Neuronal stem cell (in vitro differentiated cells): ENCODE measurements at regions not wholly inside any gene's neighbourhood (a gene's known extent, or its start where the extent isn't known, plus 50 kb on each side); places are given as distances from the start of the nearest gene placed in this dataset.

Source experiments
- DNase-seq: peaks from one replicate; pipeline ENCODE4 v3.0.0-alpha.2; 2013; ENCODE audit warnings: low spot score
- H2AFZ ChIP-seq: one replicate; pipeline ENCODE4 v1.6.1; 2013; ENCODE audit warnings: mild to moderate bottlenecking, low read length, inconsistent platforms
- H2AK5ac ChIP-seq: 2 replicates; pipeline ENCODE4 v1.6.1; 2013; ENCODE audit warnings: low read depth, mild to moderate bottlenecking, inconsistent platforms, low read length, moderate library complexity, mixed read lengths
- H2BK120ac ChIP-seq: 2 replicates; pipeline ENCODE4 v1.6.1; 2013; ENCODE audit warnings: low read depth, mild to moderate bottlenecking, inconsistent platforms, low read length, moderate library complexity, mixed read lengths
- H2BK12ac ChIP-seq: one replicate; pipeline ENCODE4 v1.6.1; 2013; ENCODE audit warnings: low read length, inconsistent platforms
- H2BK15ac ChIP-seq: 2 replicates; pipeline ENCODE4 v1.6.1; 2013; ENCODE audit warnings: mild to moderate bottlenecking, low read length, inconsistent platforms, mixed read lengths
- H2BK5ac ChIP-seq: one replicate; pipeline ENCODE4 v1.6.1; 2013; ENCODE audit warnings: inconsistent platforms, mild to moderate bottlenecking, low read length, moderate library complexity
- H3K14ac ChIP-seq: one replicate; pipeline ENCODE4 v1.6.1; 2013; ENCODE audit warnings: low read length, inconsistent platforms
- H3K18ac ChIP-seq: 2 replicates; pipeline ENCODE4 v1.6.1; 2013; ENCODE audit warnings: low read length, inconsistent platforms
- H3K23ac ChIP-seq: 2 replicates; pipeline ENCODE4 v1.6.1; 2013; ENCODE audit warnings: low read depth, mild to moderate bottlenecking, mixed read lengths, low read length, inconsistent platforms; ENCODE audit not compliant: poor library complexity
- H3K27ac ChIP-seq: replicated peaks from 3 replicates; pipeline ENCODE4 v1.5.1; 2013; ENCODE audit warnings: low read length, inconsistent platforms
- H3K27me3 ChIP-seq, 3 experiments: 2 replicates each; pipeline ENCODE4 v1.6.1; 2013; ENCODE audit warnings: low read length in 3 of 3, mild to moderate bottlenecking in 2 of 3, inconsistent platforms in 1 of 3, low read depth in 1 of 3, mixed read lengths in 1 of 3, moderate library complexity in 1 of 3; ENCODE audit not compliant: control insufficient read depth in 3 of 3, insufficient read depth in 3 of 3
- H3K36me3 ChIP-seq, 2 donors: replicated peaks in 1 of 2; 2 replicates each; pipeline ENCODE4 v1.6.1; 2013; ENCODE audit warnings: low read length in 2 of 2; ENCODE audit not compliant: control insufficient read depth in 2 of 2, insufficient read depth in 2 of 2
- H3K4ac ChIP-seq: 2 replicates; pipeline ENCODE4 v1.6.1; 2013; ENCODE audit warnings: inconsistent platforms, mild to moderate bottlenecking, low read length, moderate library complexity
- H3K4me1 ChIP-seq, 2 donors: 1 replicate in 1 of 2; 2 replicates in 1 of 2; pipeline ENCODE4 v1.6.1; 2013; ENCODE audit warnings: low read length in 2 of 2, low read depth in 1 of 2; ENCODE audit not compliant: control insufficient read depth in 2 of 2, insufficient read depth in 1 of 2
- H3K4me2 ChIP-seq: one replicate; pipeline ENCODE4 v1.6.1; 2013; ENCODE audit warnings: mild to moderate bottlenecking, low read length, inconsistent platforms; ENCODE audit not compliant: insufficient read depth, poor library complexity, severe bottlenecking
- H3K4me3 ChIP-seq, 2 donors: 2 replicates each; pipeline ENCODE4 v1.5.1; 2013; ENCODE audit warnings: low read length in 2 of 2, mild to moderate bottlenecking in 2 of 2, inconsistent platforms in 1 of 2, moderate library complexity in 1 of 2
- H3K79me1 ChIP-seq: one replicate; pipeline ENCODE4 v1.6.1; 2013; ENCODE audit warnings: low read depth, mild to moderate bottlenecking, inconsistent platforms, low read length, moderate library complexity
- H3K9ac ChIP-seq: one replicate; pipeline ENCODE4 v1.6.1; 2013; ENCODE audit warnings: mild to moderate bottlenecking, low read depth, low read length, inconsistent platforms; ENCODE audit not compliant: poor library complexity
- H3K9me3 ChIP-seq, 2 donors: replicated peaks in 1 of 2; 2 replicates each; pipeline versions ENCODE3 to v1.6.1; 2013; ENCODE audit warnings: low read length in 2 of 2, mild to moderate bottlenecking in 2 of 2, inconsistent platforms in 1 of 2, low read depth in 1 of 2, mixed read lengths in 1 of 2, moderate library complexity in 1 of 2; ENCODE audit not compliant: control insufficient read depth in 2 of 2, insufficient read depth in 1 of 2
- H4K8ac ChIP-seq: one replicate; pipeline ENCODE4 v1.6.1; 2013; ENCODE audit warnings: low read depth, mild to moderate bottlenecking, inconsistent platforms, low read length, moderate library complexity
- H4K91ac ChIP-seq: one replicate; pipeline ENCODE4 v1.6.1; 2013; ENCODE audit warnings: low read length, low read depth, mild to moderate bottlenecking, inconsistent platforms; ENCODE audit not compliant: poor library complexity
- WGBS, 2 donors: extraction: QIAGEN DNeasy Blood & Tissue Kit; methylation state at CpG; one replicate each; pipeline ENCODE4 v1.1.7; 2013; ENCODE audit warnings: missing lambda C conversion rate in 2 of 2, mixed read lengths in 1 of 2; ENCODE audit not compliant: insufficient read length in 2 of 2, insufficient replicate concordance in 1 of 2; ENCODE audit errors: extremely low coverage in 2 of 2; 5-methylcytosine and 5-hydroxymethylcytosine counted together

DNA sequence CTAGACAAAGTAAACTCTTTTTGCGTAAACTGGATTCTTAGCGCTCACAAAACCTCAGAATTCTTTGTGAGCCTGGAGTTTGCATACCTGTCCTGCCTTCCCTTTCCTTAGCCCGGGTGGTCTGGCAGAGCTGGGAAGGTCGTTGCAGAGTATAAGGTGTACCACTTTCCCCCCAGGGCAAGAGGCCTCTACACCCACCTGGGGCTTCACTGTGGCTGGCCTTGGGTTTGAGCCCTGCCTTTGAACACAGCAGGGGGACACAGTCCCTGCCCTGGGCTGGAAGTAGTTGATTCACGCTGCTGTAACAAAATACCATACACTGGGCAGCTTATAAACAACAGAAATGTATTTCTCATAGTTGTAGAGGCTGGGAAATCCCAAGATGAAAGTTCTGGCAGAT, 133.9 kb downstream of the B3GNT2 start:
- Histone ChIP-seq H3K4ac (no peak overlapping the region), H2AFZ (no peak overlapping the region), H3K4me3 (no peak overlapping the region), H2BK120ac (no peak overlapping the region), H4K91ac (no peak overlapping the region), H3K4me2 (no peak overlapping the region), H4K8ac (no peak overlapping the region), H3K36me3 (no peaks in the 10 kb centered on the region), H3K27ac (no peak overlapping the region), H3K18ac (no peak overlapping the region), H3K9ac (no peak overlapping the region), H3K79me1 (no peaks in the 10 kb centered on the region), H3K4me1 (no peaks in the 10 kb centered on the region), H3K27me3 (peaks cover 0 to 2% (median 0%) of the 10 kb centered on the region in 3 experiments), H2AK5ac (no peak overlapping the region), H2BK15ac (no peak overlapping the region), H3K23ac (no peak overlapping the region), H2BK12ac (no peak overlapping the region), H3K14ac (no peak overlapping the region), H2BK5ac (no peak overlapping the region), H3K9me3 (peaks cover 3 to 8% of the 10 kb centered on the region in 2 donors)
- no peak for DNase-seq
- no CpG with 5 or more reads among the region's 5 CpGs for WGBS, 2 donors

- H3K4me1 ChIP-seq: peaks cover 0 to 1% of the 10 kb centered on the region in 2 donors
- no peaks in the 10 kb centered on the region for H3K36me3 ChIP-seq
- H4K8ac ChIP-seq: no peak overlapping the region
- H2AFZ ChIP-seq: no peak overlapping the region
- H3K4me3 ChIP-seq: no peak overlapping the region
- no peaks in the 10 kb centered on the region for H3K79me1 ChIP-seq
- H2BK12ac ChIP-seq: no peak overlapping the region
- H2BK15ac ChIP-seq: no peak overlapping the region
- no peak for DNase-seq
- no peak overlapping the region for H3K14ac ChIP-seq
- WGBS, 2 donors: no CpG with 5 or more reads among the region's 1 CpG
- peaks cover 3 to 11% of the 10 kb centered on the region in 2 donors for H3K9me3 ChIP-seq
- H3K23ac ChIP-seq: no peak overlapping the region
- H3K27me3 ChIP-seq: no peaks in the 10 kb centered on the region
- H2BK5ac ChIP-seq: no peak overlapping the region
- H3K18ac ChIP-seq: no peak overlapping the region
- no peak overlapping the region for H3K9ac ChIP-seq
- no peak overlapping the region for H3K4ac ChIP-seq
- H2BK120ac ChIP-seq: no peak overlapping the region
- no peak overlapping the region for H3K27ac ChIP-seq
- H4K91ac ChIP-seq: no peak overlapping the region
- H3K4me2 ChIP-seq: no peak overlapping the region
- no peak overlapping the region for H2AK5ac ChIP-seq
Observed at GRCh38 chr2:62326735-62327134, 130.8 kb downstream of the B3GNT2 start.

- no peak overlapping the region for H3K18ac ChIP-seq
- no peak overlapping the region for H2BK120ac ChIP-seq
- H2BK15ac ChIP-seq: no peak overlapping the region
- H3K4me3 ChIP-seq: no peak overlapping the region
- H2AK5ac ChIP-seq: no peak overlapping the region
- no peak overlapping the region for H3K4ac ChIP-seq
- no peak overlapping the region for H2AFZ ChIP-seq
- H3K4me1 ChIP-seq: peaks cover 3 to 9% of the 10 kb centered on the region in 2 donors
- no peak overlapping the region for H3K27ac ChIP-seq
- WGBS, 2 donors: no CpG with 5 or more reads among the region's 5 CpGs
- H2BK12ac ChIP-seq: no peak overlapping the region
- no peak overlapping the region for H2BK5ac ChIP-seq
- no peak overlapping the region for H3K4me2 ChIP-seq
- no peak overlapping the region for H3K9ac ChIP-seq
- H4K91ac ChIP-seq: no peak overlapping the region
- H3K36me3 ChIP-seq: no peaks in the 10 kb centered on the region
- H4K8ac ChIP-seq: no peak overlapping the region
- no peak overlapping the region for H3K23ac ChIP-seq
- no peak overlapping the region for H3K14ac ChIP-seq
- no peak for DNase-seq
- no peaks in the 10 kb centered on the region for H3K27me3 ChIP-seq
- peaks cover 3 to 11% of the 10 kb centered on the region in 2 donors for H3K9me3 ChIP-seq
- no peaks in the 10 kb centered on the region for H3K79me1 ChIP-seq
Observed at GRCh38 chr2:62325398-62325797, 129.5 kb downstream of the B3GNT2 start.

GRCh38 chr2:62321380-62322289, 125.7 kb downstream of the B3GNT2 start:
- no peaks in the 10 kb centered on the region for H3K79me1 ChIP-seq
- H2BK12ac ChIP-seq: no peak overlapping the region
- no peak overlapping the region for H3K9ac ChIP-seq
- H3K23ac ChIP-seq: no peak overlapping the region
- peaks cover 2 to 11% of the 10 kb centered on the region in 2 donors for H3K9me3 ChIP-seq
- no CpG with 5 or more reads among the region's 9 CpGs for WGBS, 2 donors
- no peak overlapping the region for H2BK120ac ChIP-seq
- no peak overlapping the region for H3K18ac ChIP-seq
- no peak overlapping the region for H3K4me3 ChIP-seq
- H2BK15ac ChIP-seq: no peak overlapping the region
- H3K27me3 ChIP-seq: no peaks in the 10 kb centered on the region
- H4K8ac ChIP-seq: no peak overlapping the region
- H3K14ac ChIP-seq: no peak overlapping the region
- no peak overlapping the region for H3K4ac ChIP-seq
- H3K36me3 ChIP-seq: no peaks in the 10 kb centered on the region
- no peak overlapping the region for H2AK5ac ChIP-seq
- H3K27ac ChIP-seq: no peak overlapping the region
- H2BK5ac ChIP-seq: no peak overlapping the region
- no peak overlapping the region for H3K4me2 ChIP-seq
- H2AFZ ChIP-seq: no peak overlapping the region
- H4K91ac ChIP-seq: no peak overlapping the region
- peaks cover 3 to 9% of the 10 kb centered on the region in 2 donors for H3K4me1 ChIP-seq
- no peak for DNase-seq
